ENCODE measurements at regions not wholly inside any gene's neighbourhood (a gene's known extent, or its start where the extent isn't known, plus 50 kb on each side); places are given as distances from the start of the nearest gene placed in this dataset.
"Not testable (repeated sequence)": the region's sequence is repeated elsewhere in the genome, so short reads cannot be mapped to it uniquely, and the experiment has no call there.

DNA sequence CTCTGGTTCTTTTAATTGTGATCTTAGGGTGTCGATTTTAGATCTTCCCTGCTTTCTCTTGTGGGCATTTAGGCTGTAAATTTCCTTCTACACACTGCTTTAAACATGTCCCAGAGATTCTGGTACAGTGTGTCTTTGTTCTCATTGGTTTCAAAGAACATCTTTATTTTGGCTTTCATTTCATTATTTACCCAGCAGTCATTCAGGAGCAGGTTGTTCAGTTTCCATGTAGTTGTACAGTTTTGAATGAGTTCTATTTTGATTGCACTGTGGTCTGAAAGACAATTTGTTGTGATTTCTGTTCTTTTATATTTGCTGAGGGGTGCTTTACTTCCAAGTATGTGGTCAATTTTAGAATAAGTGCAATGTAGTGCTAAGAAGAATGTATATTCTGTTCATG lies 423.8 kb downstream of the PIK3C3 start:
- 0% methylated on average over 1 of the region's 1 CpG for WGBS (ENCODE audit: insufficient coverage, low coverage, missing lambda C conversion rate)
- CTCF ChIA-PET (ENCODE audit: low intra/inter-chr PET ratio); BruUV-seq (replicated peaks): not testable (repeated sequence)

DNA sequence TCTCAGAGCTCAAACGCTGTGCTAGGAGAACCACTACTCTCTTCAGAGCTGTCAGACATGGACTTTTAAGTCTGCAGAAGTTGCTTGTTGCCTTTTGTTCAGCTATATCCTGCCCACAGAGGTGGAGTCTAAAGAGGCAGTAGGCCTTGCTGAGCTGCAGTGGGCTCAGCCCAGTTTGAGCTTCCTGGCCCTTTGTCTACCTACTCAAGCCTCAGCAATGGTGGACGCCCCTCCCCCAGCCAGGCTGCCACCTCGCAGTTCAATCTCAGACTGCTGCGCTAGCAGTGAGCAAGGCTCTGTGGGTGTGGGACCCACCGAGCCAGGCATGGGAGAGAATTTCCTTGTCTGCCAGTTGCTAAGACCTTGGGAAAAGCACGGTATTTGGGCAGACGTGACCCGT lies 426.2 kb downstream of the PIK3C3 start:
- FAIRE-seq; H3K9ac ChIP-seq (ENCODE audit: insufficient read depth in 1 of 2, low read depth in 2 of 2, low read length in 2 of 2); intact Hi-C loops (cut with micrococcal nuclease); H3K4me3 ChIP-seq; H3K27ac ChIP-seq (ENCODE audit: extremely low read depth, low read depth, low read length); H3K4me2 ChIP-seq (ENCODE audit: insufficient read depth, low read length); ATAC-seq; H3K79me2 ChIP-seq (ENCODE audit: control insufficient read depth, insufficient read depth, low read length); H3K9me1 ChIP-seq (ENCODE audit: control insufficient read depth, insufficient read depth, low read length); DNase-seq (ENCODE audit: extremely low read depth in 1 of 4, low spot score in 3 of 4); H3K9me3 ChIP-seq (replicated peaks; ENCODE audit: control insufficient read depth, insufficient read depth, low read depth, low read length); POLR2A ChIA-PET; BruUV-seq (replicated peaks); H3K4me1 ChIP-seq (replicated peaks in 1 of 2; ENCODE audit: control insufficient read depth in 2 of 2, insufficient read depth in 2 of 2, low read length in 2 of 2); CTCF ChIA-PET (ENCODE audit: low intra/inter-chr PET ratio); H4K20me1 ChIP-seq (replicated peaks; ENCODE audit: control insufficient read depth, insufficient read depth, low read length); H3K36me3 ChIP-seq (ENCODE audit: control insufficient read depth, insufficient read depth, low read length); H2AFZ ChIP-seq (ENCODE audit: low read depth, low read length); H3K27me3 ChIP-seq (ENCODE audit: control insufficient read depth in 2 of 2, insufficient read depth in 2 of 2, low read length in 2 of 2); in situ Hi-C loops (cut with MboI): not testable (repeated sequence)
- WGBS (ENCODE audit: insufficient coverage, low coverage, missing lambda C conversion rate) = 6% methylated on average over 7 of the region's 8 CpGs

More for the DNA sequence above, 423.8 kb downstream of the PIK3C3 start:
- intact Hi-C loops (cut with micrococcal nuclease); H3K9me1 ChIP-seq (ENCODE audit: control insufficient read depth, insufficient read depth, low read length); H2AFZ ChIP-seq (ENCODE audit: low read depth, low read length); DNase-seq (ENCODE audit: extremely low read depth in 1 of 4, low spot score in 3 of 4); H3K4me3 ChIP-seq; POLR2A ChIA-PET; FAIRE-seq; H3K27me3 ChIP-seq (ENCODE audit: control insufficient read depth in 2 of 2, insufficient read depth in 2 of 2, low read length in 2 of 2); H3K79me2 ChIP-seq (ENCODE audit: control insufficient read depth, insufficient read depth, low read length); H3K36me3 ChIP-seq (ENCODE audit: control insufficient read depth, insufficient read depth, low read length); H4K20me1 ChIP-seq (replicated peaks; ENCODE audit: control insufficient read depth, insufficient read depth, low read length); in situ Hi-C loops (cut with MboI); H3K4me1 ChIP-seq (replicated peaks in 1 of 2; ENCODE audit: control insufficient read depth in 2 of 2, insufficient read depth in 2 of 2, low read length in 2 of 2); H3K9me3 ChIP-seq (replicated peaks; ENCODE audit: control insufficient read depth, insufficient read depth, low read depth, low read length); ATAC-seq; H3K4me2 ChIP-seq (ENCODE audit: insufficient read depth, low read length); H3K9ac ChIP-seq (ENCODE audit: insufficient read depth in 1 of 2, low read depth in 2 of 2, low read length in 2 of 2); H3K27ac ChIP-seq (ENCODE audit: extremely low read depth, low read depth, low read length): not testable (repeated sequence)
